HepG2 (cell line): ENCODE measurements at regions not wholly inside any gene's neighbourhood (a gene's known extent, or its start where the extent isn't known, plus 50 kb on each side); places are given as distances from the start of the nearest gene placed in this dataset.
A peak's percentile ranks its signal among the peaks of the same experiment; 100 is the strongest.

Experiments
- AGO2 ChIP-seq: fragments of 200-400 bp; formaldehyde crosslinking; optimal IDR thresholded peaks from 2 replicates; pipeline ENCODE3; 2017; ENCODE audit warnings: mild to moderate bottlenecking, low read depth, low read length, moderate library complexity
- ARHGAP35 ChIP-seq: sonication (generic); formaldehyde crosslinking; IDR thresholded peaks from 2 replicates; pipeline ENCODE4 v1.9.0; 2022; ENCODE audit warnings: mild to moderate bottlenecking, inconsistent platforms, moderate library complexity, missing genetic modification reagents, borderline replicate concordance
- ARNTL ChIP-seq: sonication (generic); formaldehyde crosslinking; IDR thresholded peaks from 2 replicates; pipeline ENCODE4 v1.4.0; 2020; ENCODE audit warnings: mild to moderate bottlenecking, missing genetic modification reagents
- ATM ChIP-seq: fragments of 450-650 bp; IDR thresholded peaks from 2 replicates; pipeline ENCODE4 v1.7.1; 2017; ENCODE audit warnings: mild to moderate bottlenecking, borderline replicate concordance
- NR2F1 ChIP-seq, 2 experiments: fragments of 450-650 bp in 1 of 2; formaldehyde crosslinking in 1 of 2; IDR thresholded peaks; 2 replicates each; pipeline versions ENCODE4 v1.5.0 to v1.6.1; 2016 to 2020; ENCODE audit warnings: mild to moderate bottlenecking in 1 of 2, missing compliant biosample characterization in 1 of 2, missing genetic modification reagents in 1 of 2, moderate library complexity in 1 of 2
- NRL ChIP-seq: sonication (generic); formaldehyde crosslinking; IDR thresholded peaks from 2 replicates; pipeline ENCODE4 v1.5.0; 2020; ENCODE audit warnings: missing genetic modification reagents, mild to moderate bottlenecking, moderate library complexity, borderline replicate concordance
- PHF20 ChIP-seq: sonication (generic); formaldehyde crosslinking; IDR thresholded peaks from 2 replicates; pipeline ENCODE4 v1.5.0; 2020; ENCODE audit warnings: mild to moderate bottlenecking, missing genetic modification reagents
- POLR2AphosphoS5 ChIP-seq: IDR thresholded peaks from 2 replicates; pipeline ENCODE4 v1.6.1; 2012; ENCODE audit warnings: low read depth, low read length
- SNRNP70 ChIP-seq: fragments of 200-400 bp; formaldehyde crosslinking; IDR thresholded peaks from 2 replicates; pipeline ENCODE4 v1.6.1; 2017; ENCODE audit warnings: mild to moderate bottlenecking, low read depth, low read length, moderate library complexity
- U2AF1 ChIP-seq: fragments of 200-400 bp; formaldehyde crosslinking; optimal IDR thresholded peaks from 2 replicates; pipeline ENCODE3; 2017; ENCODE audit warnings: mild to moderate bottlenecking, low read depth, low read length
- ZFP36L1 ChIP-seq: sonication (generic); formaldehyde crosslinking; IDR thresholded peaks from 2 replicates; pipeline ENCODE4 v1.8.0; 2022; ENCODE audit warnings: mild to moderate bottlenecking, missing genetic modification reagents, moderate library complexity
- ZFP37 ChIP-seq: sonication (generic); formaldehyde crosslinking; IDR thresholded peaks from 2 replicates; pipeline ENCODE4 v1.4.0; 2020; ENCODE audit warnings: missing genetic modification reagents, borderline replicate concordance
- ZNF253 ChIP-seq: sonication (generic); formaldehyde crosslinking; IDR thresholded peaks from 2 replicates; pipeline ENCODE4 v1.8.0; 2022; ENCODE audit warnings: mild to moderate bottlenecking, missing genetic modification reagents, borderline replicate concordance
- ZNF557 ChIP-seq: sonication (generic); formaldehyde crosslinking; IDR thresholded peaks from 2 replicates; pipeline ENCODE4 v1.4.0; 2020; ENCODE audit warnings: missing genetic modification reagents
- ZNF605 ChIP-seq: sonication (generic); formaldehyde crosslinking; IDR thresholded peaks from 2 replicates; pipeline ENCODE4 v1.8.0; 2022; ENCODE audit warnings: mild to moderate bottlenecking, missing genetic modification reagents
- TF ChIP-seq, protein P1 (sequence below): sonication (generic); formaldehyde crosslinking; IDR thresholded peaks from 2 replicates; pipeline ENCODE4 v1.4.0; 2020; ENCODE audit warnings: mild to moderate bottlenecking, missing genetic modification reagents
- TF ChIP-seq, protein P2 (sequence below): sonication (generic); formaldehyde crosslinking; IDR thresholded peaks from 2 replicates; pipeline ENCODE4 v1.8.0; 2023; ENCODE audit warnings: mild to moderate bottlenecking, missing genetic modification reagents
- TF ChIP-seq, protein P3 (sequence below): sonication (generic); formaldehyde crosslinking; IDR thresholded peaks from 2 replicates; pipeline ENCODE4 v1.5.1; 2020; ENCODE audit warnings: missing genetic modification reagents, mild to moderate bottlenecking, borderline replicate concordance
- TF ChIP-seq, protein P4 (sequence below): IDR thresholded peaks from 2 replicates; pipeline ENCODE4 v1.6.1; 2016; ENCODE audit warnings: mild to moderate bottlenecking

DNA sequence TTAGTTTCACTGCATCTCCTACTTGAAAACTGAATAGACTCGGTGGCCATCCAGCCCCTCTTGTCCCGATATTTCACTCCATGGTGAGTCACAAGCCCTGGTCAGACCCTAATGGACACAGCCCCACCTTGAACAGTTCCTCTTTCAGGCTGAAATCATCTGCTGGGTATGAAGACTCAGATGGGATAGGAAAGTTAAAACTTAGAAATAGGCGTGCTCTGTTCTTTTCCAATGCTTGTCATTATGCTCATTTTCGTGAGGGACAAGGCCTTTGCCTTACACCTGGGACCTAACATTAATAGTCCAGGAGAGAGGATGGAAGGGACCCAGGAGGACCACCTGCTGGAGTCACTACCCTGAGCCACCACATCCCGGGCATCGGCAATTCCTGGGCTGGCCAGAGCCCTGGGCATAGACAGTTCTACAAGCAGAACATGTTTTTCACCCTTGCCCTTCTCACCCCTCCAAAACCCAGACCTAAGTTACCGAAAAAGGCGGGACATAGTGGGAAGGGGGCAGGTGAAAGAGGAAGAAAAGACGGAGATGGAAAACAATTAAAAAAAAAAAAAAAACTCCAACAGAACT lies 278.3 kb downstream of the SOX9 start (continued):
- TF ChIP-seq, protein P1, sequence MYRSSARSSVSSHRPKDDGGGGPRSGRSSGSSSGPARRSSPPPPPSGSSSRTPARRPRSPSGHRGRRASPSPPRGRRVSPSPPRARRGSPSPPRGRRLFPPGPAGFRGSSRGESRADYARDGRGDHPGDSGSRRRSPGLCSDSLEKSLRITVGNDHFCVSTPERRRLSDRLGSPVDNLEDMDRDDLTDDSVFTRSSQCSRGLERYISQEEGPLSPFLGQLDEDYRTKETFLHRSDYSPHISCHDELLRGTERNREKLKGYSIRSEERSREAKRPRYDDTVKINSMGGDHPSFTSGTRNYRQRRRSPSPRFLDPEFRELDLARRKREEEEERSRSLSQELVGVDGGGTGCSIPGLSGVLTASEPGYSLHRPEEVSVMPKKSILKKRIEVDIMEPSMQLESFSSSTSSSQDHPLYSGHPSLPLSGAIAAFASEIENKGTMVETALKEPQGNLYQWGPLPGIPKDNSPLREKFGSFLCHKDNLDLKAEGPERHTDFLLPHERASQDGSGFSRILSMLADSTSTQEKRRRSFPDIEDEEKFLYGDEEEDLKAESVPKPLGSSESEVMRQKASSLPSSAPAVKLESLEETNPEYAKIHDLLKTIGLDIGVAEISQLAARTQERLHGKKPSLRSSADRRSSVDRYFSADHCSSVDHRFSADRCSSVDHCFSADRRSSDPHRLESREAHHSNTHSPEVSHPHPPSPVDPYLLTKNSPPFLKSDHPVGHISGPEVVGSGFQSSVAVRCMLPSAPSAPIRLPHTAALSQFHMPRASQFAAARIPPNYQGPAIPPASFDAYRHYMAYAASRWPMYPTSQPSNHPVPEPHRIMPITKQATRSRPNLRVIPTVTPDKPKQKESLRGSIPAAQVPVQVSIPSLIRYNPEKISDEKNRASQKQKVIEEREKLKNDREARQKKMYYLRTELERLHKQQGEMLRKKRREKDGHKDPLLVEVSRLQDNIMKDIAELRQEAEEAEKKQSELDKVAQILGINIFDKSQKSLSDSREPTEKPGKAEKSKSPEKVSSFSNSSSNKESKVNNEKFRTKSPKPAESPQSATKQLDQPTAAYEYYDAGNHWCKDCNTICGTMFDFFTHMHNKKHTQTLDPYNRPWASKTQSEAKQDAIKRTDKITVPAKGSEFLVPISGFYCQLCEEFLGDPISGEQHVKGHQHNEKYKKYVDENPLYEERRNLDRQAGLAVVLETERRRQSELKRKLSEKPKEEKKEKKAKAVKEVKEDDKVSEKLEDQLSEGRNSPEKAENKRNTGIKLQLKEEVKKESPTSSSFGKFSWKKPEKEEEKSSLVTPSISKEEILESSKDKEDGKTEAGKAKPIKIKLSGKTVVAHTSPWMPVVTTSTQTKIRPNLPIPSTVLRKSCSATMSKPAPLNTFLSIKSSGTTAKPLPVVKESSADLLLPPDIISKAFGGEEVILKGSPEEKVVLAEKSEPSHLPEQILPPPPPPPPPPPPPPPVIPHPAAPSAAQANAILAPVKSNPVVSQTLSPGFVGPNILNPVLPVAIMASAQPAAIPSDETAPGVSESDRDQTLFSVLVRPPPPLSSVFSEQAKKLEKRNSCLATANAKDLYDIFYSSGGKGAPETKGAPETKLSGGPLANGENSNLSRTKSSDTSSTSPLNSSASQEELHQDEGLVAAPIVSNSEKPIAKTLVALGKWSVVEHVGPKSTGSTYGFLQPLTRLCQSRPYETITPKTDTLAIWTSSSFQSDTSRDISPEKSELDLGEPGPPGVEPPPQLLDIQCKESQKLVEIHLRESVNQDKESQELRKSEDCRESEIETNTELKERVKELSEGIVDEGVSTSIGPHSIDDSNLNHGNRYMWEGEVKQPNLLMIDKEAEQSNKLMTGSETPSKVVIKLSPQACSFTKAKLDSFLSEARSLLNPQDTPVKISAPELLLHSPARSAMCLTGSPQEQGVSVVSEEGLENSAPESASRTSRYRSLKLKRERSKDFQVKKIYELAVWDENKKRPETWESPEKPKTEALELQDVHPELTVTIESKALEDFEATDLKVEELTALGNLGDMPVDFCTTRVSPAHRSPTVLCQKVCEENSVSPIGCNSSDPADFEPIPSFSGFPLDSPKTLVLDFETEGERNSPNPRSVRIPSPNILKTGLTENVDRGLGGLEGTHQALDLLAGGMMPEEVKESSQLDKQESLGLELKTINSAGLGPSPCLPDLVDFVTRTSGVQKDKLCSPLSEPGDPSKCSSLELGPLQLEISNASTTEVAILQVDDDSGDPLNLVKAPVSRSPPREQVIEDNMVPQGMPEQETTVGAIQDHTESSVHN (CRISPR knock-in tag), result no peak
- TF ChIP-seq ZNF557 (CRISPR knock-in tag) (0 out of 2 replicates have a peak, but pooled peaks have one; percentile 5), ARHGAP35 (CRISPR knock-in tag) (peak; percentile 52; the same call in 1 of the 2 replicates), ZFP37 (CRISPR knock-in tag) (no peak), ZNF253 (CRISPR knock-in tag) (0 out of 2 replicates have a peak, but pooled peaks have one; percentile 16), PHF20 (no peak), NRL (CRISPR knock-in tag) (peak; percentile 28; the same call in 1 of the 2 replicates), SNRNP70 (no peak), POLR2AphosphoS5 (peak; percentile 15; the same call in 1 of the 2 replicates), U2AF1 (peak; percentile 20), ZFP36L1 (CRISPR knock-in tag) (0 out of 2 replicates have a peak, but pooled peaks have one; percentile 46), NR2F1 (CRISPR knock-in tag; IDR thresholded peaks at IDR 0.05) (no peak; a peak in 1 of 4 replicates), AGO2 (no peak), ARNTL (CRISPR knock-in tag) (no peak), ZNF605 (CRISPR knock-in tag) (no peak), ATM (no peak)
- TF ChIP-seq, protein P2, sequence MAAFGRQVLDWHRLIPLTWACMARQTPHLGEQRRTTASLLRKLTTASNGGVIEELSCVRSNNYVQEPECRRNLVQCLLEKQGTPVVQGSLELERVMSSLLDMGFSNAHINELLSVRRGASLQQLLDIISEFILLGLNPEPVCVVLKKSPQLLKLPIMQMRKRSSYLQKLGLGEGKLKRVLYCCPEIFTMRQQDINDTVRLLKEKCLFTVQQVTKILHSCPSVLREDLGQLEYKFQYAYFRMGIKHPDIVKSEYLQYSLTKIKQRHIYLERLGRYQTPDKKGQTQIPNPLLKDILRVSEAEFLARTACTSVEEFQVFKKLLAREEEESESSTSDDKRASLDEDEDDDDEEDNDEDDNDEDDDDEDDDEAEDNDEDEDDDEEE (CRISPR knock-in tag), result peak; percentile 55; the same call in 1 of the 2 replicates
- TF ChIP-seq, protein P3, sequence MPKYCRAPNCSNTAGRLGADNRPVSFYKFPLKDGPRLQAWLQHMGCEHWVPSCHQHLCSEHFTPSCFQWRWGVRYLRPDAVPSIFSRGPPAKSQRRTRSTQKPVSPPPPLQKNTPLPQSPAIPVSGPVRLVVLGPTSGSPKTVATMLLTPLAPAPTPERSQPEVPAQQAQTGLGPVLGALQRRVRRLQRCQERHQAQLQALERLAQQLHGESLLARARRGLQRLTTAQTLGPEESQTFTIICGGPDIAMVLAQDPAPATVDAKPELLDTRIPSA (CRISPR knock-in tag), result no peak
- TF ChIP-seq, protein P4, sequence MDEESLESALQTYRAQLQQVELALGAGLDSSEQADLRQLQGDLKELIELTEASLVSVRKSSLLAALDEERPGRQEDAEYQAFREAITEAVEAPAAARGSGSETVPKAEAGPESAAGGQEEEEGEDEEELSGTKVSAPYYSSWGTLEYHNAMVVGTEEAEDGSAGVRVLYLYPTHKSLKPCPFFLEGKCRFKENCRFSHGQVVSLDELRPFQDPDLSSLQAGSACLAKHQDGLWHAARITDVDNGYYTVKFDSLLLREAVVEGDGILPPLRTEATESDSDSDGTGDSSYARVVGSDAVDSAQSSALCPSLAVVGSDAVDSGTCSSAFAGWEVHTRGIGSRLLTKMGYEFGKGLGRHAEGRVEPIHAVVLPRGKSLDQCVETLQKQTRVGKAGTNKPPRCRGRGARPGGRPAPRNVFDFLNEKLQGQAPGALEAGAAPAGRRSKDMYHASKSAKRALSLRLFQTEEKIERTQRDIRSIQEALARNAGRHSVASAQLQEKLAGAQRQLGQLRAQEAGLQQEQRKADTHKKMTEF, result no peak
